ENCODE measurements at regions not wholly inside any gene's neighbourhood (a gene's known extent, or its start where the extent isn't known, plus 50 kb on each side); places are given as distances from the start of the nearest gene placed in this dataset.
A peak's percentile ranks its signal among the peaks of the same experiment; 100 is the strongest.
"Not testable (repeated sequence)": the region's sequence is repeated elsewhere in the genome, so short reads cannot be mapped to it uniquely, and the experiment has no call there.

DNA sequence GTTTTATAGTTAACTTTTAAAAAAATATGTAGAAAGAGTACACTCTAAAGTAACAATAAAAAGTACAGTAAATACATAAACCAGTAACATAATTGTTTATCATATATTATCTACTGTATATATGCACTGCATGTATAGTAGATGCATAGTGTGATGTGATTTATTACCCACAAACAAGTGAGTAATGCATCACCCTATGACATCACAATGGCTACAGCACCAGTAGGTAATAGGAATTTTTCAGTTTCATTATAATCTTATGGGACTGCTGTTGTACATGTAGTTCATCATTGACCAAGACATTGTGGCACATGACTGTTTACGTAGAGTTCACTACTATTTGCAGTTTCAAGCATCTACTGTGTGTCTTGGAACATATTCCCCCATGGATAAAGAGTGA is 1047.2 kb downstream of the ROBO2 start:
- no peak for DNase-seq (ENCODE audit: low read depth)

DNA sequence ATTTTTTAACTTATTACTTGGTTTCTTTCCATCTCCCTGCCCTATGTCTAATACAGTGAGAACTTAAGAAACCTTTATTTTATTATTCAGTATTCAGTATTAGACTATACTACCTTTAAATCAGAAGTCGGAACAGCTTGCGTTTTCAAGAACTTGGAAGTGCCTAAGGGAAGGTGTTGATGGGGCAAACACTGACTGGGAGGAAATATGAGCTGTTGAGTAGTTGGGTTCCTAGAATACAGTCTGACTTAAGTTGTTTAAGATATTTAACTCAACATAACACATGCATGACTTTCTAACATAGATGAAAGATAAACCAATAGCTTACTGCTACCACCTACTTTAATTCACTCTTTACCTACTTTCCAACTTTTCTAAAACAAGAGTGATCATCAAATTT is 1048.1 kb downstream of the ROBO2 start:
- no peak for DNase-seq (ENCODE audit: low read depth)

DNA sequence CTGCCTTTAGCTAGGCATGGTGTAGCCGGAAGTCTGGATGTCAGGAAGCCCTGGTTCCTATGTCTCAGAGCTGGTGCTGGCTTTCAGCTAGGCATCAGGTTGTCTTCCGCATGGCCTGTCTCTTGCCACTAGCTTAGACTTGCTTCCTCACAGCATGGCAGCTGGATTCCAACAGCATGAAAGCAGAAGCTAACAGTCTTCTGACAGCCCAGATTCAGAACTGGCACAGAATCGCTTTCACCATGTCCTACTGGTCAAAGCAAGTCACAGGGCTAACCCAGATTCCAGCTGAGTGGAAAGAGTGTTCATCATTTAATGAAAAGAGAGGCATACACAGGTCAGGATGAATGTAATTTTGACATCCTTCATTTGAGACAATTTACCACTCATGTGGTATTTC is 1050.5 kb downstream of the ROBO2 start:
- DNase-seq (ENCODE audit: low read depth): no peak

DNA sequence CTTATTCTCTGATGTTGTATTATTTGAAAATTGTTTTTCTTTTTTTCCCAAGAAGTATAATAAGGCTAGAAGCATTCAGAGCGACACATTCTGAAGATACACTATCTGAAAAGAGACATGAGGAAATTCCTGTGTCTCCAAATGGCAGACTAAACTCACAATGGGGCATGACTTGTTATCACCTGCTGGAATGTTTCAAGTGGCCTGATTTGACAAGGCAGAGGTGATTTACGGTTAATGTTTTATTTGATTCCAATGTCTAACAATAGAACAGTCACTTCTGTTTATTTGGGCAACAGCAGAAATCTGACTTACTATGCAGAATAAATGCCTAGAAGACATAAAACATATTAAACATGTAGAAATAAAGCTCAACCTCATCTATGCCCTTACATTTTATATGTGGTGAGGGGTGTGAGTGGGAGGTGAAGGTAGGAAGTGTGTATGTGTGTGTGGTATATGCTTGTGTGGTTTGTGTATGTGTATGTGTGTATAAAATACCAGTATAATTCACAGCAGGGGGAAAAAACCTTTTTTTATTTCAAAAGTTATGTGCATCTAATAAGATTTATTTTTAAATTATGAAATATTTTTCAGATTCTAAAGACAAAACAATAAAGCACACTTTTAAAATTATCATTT is 1051.7 kb downstream of the ROBO2 start:
- DNase-seq (ENCODE audit: low read depth): no peak

DNA sequence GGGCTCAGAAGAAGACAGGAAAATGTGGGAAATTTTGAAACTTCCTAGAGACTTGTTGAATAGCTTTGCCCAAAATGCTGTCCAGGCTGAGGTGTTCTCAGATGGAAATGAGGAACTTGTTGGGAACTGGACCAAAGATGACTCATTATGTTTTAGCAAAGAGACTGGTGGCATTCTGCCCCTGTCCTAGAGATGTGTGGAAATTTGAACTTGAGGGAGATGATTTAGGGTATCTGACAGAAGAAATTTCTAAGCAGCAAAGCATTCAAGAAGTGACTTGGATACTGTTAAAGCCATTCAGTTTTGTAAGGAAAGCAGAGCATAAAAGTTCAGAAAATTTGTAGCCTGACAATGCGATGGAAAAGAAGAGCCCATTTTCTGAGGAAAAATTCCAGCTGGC is 1052.7 kb downstream of the ROBO2 start:
- DNase-seq (ENCODE audit: low read depth): peak; percentile 8

DNA sequence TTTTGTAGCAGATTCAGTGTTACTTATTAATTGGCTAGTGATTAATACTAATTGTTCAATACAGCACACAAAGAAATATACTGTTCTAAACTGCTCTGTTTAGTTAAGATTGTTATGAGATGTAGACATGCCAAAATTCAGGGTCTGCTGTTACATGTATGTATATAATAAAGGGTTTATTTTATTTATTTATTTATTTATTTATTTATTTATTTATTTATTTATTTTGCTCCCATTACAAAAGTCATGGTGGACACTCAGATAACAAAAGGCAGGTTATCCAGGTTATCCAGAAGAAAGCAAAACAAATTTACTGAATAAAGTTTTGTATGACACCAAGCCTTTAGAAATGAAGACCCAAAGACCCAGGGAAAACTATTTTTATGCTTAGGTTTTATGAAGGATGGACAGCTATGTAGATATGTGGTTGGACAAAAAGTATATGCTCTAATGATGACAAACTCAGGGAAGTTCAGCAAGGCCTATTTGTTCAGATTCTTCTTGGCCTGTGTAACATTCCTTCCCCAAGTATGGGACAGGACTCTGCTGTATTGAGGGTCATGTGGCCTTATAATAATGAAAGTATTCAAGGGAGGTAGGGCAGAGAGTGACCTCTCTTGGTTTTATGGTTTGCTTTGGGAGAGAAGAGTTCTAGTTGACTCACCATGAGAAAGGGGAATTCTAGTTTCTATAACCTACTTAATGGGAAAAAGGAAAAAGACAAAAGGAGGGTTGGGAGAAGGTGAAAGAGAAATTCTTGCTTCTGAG is 1056.8 kb downstream of the ROBO2 start:
- no peak for DNase-seq (ENCODE audit: low read depth)

DNA sequence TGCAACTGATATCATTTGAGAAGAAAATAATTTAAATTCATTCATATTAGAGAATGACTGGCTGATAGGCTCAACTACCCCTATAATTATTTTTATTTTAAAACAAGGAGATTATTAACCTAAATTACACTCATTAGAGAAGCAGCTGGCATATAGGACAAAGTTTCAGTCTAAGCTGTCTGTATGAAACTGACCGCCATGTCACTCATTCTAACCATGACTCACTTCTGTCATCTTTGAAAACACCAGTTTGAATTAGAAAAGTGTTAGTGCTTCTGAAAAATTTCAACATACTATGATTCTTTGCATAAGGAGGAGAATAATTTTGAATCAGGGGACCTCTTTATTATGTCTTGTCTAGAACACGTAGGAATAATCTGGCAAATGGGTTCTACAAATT is 1058.5 kb downstream of the ROBO2 start:
- DNase-seq (ENCODE audit: low read depth): no peak

DNA sequence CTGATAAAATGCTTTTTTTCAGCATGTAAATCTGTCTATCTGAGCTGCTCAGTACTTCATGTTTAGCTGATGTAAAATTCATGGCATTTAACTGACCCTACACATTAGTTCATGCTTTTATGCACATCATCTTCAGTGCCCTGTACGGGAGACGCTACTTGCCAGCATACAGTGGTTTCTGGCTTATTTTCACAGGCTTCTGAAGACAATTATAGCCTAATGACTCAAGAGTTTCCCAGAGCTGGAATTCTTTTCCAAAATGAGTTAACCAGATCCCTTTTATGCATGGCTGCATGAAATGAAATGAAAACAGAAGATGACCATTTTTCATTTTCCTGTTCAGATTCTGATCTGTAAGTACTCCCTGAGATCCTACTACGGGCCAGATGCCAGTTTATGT is 1061.5 kb downstream of the ROBO2 start:
- DNase-seq (ENCODE audit: low read depth): peak; percentile 17

DNA sequence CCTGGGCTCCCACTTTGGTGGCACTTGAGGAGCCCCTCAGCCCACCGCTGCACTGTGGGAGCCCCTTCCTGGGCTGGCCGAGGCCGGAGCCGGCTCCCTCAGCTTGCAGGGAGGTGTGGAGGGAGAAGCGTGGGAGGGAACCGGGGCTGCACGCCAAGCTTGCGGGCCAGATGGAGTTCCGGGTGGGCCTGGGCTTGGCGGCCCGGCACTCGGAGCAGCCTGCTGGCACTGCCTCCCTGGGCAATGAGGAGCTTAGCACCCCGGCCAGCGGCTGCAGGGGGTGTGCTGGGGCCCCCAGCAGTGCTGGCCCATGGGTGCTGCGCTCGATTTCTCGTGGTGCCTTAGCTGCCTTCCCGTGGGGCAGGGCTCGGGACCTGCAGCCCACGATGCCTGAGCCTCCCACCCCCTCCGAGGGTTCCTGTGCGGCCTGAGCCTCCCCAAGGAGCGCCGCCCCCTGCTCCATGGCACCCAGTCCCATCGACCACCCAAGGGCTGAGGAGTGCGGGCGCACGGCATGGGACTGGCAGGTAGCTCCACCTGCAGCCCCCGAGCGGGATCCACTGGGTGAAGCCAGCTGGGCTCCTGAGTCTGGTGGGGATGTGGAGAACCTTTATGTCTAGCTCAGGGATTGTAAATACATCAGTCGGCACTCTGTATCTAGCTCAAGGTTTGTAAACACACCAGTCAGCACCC is 1068.5 kb downstream of the ROBO2 start:
- not testable (repeated sequence) for DNase-seq (ENCODE audit: low read depth)

DNA sequence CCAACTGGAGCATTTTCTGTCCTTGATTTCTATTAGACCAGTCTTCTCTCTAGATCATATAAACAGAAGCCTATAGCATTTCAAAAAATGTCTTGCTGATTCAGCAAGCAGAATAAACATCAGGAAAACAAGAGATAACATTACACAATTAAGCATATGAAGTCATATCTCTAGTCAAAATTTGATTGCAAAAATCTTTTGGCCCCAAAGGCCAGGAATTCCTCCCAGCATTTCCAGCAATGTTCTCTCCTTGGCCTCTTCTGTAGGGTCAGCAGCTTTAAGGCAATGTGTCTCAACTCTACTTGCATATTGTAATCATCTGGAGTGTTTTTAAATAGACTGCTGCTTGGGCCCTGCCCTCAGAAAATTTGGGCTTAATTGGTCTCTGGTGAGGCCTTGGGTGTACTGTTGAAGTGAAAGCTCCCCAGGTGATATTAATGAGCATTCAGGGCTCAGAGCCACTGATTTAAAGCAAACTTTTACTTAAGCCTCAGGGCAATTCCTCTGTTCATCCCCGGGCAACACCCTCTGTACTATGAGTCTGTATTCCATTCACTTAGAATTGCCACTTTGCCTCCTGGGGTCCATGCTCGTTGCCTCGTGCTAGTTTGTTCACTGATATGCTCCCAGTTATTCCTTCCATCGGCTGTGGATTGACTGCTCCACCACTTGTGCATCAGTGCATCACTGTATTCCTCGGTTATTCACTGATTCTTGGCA is 1072.6 kb downstream of the ROBO2 start:
- DNase-seq (ENCODE audit: low read depth): no peak

DNA sequence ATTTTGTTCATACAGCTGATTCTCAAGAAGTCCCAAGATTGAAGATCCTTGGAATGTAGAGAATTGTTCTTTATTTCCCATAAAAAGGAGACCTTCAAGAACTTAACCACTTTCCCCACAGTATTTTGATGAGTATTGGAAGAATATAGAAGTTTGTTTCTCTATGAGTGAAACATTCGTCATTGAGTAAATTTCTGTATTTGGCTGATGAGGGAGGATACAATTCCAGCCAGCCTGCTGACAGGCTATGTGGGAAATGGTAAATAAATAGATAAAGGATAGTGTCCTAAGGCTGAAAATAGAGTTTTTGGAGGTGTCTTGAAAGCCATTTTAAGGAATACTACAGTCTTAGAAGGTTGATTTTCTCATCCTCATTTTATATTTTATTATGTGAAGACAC is 1076.1 kb downstream of the ROBO2 start:
- no peak for DNase-seq (ENCODE audit: low read depth)

DNA sequence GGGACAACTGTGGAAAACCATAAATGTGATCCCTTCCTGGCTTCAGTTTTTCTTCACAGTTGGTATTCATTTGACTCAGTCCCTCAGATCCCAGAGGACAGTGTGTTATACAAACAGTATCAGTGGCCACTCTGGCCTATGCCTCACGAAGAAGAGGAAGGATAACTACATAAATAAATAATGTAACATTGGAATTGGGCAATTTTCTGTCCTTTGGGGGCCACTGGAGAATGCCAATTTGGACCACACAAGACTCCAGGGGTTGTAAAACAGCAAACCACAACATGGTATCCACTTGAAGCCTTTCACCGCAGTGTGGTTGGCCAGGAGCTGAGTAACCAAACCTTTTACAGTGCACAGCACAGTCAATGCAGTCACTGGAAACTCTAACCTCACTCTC is 1077.0 kb downstream of the ROBO2 start:
- no peak for DNase-seq (ENCODE audit: low read depth)

DNA sequence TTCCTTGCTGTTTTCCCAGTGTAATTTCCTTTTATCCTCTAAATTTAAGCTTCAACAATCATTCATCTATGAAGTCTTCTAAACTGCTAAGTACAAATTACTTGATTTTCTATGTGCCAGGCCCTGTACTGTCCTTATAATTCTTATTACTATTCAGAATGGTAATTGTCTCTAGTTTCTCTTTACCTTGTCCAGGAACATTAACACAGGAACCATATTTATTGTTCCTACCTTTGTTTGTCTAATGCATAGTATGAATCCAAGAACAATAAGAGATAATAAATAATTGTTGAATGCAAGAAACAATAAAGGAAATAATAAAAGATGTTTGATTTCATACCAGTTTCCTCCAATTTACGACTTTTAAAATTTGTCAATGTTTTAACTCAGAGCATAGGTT is 1083.2 kb downstream of the ROBO2 start:
- DNase-seq (ENCODE audit: low read depth): no peak

DNA sequence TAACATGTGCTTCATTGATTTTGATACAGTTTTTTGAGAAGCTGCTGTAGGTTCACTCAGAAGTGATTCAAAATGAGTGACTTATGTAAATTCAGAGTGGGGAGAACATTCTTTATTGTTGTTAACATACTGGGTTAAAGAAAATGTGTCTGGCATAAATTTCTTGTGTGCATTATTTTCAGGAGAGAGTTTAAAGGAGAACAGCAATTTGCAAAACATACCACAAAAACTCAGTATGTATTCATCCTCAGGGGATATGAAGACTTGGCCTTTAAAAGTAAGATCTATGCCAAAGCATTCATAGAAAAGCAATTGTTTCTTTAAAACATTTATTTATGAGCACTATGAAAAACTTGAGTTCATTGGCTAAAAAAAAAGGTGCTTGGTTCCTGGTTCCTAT is 1089.8 kb downstream of the ROBO2 start:
- no peak for DNase-seq (ENCODE audit: low read depth)

DNA sequence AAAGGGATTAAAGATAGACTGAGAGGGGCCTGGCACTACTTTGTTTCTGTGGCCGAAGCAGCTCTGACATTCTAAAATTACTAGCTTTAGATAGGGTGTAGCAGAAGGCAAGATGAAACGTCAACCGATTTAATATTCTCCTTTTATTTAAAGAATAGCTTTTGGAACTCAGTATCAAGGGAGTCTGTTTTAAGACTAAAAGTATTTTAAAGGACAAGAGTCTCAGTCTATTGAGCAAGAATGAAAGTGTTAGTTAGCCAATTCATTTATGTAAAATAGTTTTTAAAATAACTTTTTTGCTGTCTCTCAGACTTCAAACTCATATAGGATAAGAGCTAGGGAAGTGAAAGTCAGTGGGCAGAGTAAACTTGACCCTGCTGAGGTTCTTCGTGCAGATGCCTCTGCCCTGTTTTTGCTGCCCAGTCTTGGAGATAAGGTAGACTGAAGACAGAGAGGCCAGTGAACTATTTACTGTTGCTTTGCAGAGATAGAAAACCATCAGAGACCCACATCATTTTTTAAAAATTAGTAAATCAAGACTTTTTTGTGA is 1090.9 kb downstream of the ROBO2 start:
- DNase-seq (ENCODE audit: low read depth): no peak

DNA sequence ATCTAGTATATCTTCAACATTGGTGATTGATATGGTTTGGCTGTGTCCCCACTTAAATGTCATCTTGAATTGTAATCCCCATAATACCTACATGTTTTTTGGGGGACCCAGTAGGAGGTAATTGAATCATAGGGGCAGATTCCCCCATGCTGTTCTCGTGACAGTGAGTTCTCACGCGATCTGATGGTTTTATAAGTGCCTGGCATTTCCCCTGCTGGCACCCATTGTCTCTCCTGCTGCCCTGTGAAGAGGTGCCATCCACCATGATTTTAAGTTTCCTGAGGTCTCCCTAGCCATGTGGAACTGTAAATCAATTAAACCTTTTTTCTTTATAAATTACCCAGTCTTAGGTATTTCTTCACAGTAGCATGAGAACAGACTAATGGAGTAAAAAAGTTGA is 1094.6 kb downstream of the ROBO2 start:
- no peak for DNase-seq (ENCODE audit: low read depth)

DNA sequence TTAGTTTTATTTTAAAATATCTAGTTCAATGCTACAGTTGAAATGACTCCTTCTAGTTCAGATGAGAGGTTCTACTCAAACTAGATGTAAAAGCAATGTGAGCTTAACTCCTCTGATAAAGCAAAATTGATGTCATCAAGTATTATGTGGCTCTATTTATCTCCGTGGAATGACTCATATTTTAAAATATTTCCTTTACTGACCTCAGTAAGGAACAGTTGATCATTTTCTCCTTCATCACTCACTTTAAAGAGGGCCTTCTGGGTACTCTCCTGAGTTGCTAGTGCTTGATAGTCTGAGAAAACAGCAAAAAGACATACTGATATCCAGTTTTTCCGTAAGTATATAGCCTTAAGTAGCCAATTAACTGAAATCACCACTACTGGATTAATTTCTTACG is 1099.3 kb downstream of the ROBO2 start:
- DNase-seq (ENCODE audit: low read depth): no peak

DNA sequence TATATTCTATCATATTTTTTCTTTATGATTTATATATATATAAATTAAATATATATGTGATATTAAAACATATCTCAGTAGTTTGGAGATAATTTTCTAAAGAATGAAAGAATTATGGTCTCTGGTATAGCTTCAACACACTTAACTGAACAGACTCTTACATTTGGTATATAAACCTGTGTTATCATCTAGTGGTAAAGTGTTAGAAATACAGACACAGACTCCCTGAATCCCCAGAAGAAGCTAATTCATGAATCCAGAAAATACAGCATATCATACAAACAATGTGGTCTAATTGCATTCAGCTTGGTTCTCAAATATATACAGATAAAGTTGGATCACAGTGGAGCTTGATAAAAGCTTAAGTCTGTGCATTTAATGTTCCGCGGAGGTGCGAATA is 1100.4 kb downstream of the ROBO2 start:
- no peak for DNase-seq (ENCODE audit: low read depth)

DNA sequence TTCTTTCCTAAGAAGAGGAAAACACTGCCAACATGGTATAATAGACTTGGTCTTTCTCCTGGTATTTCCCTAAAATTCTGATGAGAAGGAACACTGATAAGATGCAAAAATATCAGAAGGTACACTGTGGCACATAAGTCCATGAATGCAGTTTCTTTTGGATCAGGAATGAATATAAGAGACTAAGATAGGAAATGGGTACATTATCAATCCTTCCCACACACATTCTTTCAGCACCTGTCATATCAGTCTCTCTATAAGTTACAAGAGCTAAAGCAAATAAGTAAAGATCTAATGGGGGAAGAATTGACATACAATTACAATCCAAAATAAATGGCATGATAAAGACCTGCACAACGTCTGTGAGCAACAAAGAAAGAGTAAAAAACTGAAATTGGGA is 1101.0 kb downstream of the ROBO2 start:
- no peak for DNase-seq (ENCODE audit: low read depth)

DNA sequence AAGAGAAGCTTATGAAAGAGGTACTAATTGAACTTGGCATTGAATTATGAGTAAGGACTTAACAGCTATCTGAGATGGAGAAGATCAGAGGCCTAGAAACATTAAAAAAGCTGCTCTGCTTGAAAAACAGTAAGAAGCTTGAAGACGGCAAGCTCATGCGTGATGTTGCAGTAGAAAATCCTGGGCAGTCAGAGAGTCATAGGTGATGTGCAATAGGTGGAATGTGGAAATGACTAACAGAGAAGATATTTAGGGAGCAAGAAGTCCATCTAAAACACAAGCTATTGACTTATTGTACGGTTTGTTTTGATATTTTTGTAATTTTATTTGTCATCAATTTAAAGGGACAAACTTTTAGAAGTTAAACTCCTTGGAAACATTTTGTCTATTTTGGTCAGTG is 1101.4 kb downstream of the ROBO2 start:
- DNase-seq (ENCODE audit: low read depth): no peak

DNA sequence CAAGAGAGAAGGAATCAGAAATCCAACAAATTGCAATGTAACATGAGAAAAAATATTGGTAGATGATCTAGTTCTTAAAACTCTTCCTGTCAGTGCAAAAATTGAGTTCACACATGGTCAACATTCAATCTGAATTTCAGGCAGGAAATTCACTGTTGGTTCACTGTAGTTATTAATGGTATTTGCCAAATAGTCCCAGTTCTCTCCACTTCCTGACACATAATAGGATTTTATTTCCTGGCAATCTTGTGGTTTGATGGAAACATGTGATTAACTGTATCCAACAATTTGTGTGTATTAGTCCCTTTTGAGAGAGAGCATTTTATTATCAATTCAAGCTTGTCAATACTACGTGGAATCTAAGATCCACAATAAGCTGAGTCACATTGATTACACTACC is 1103.1 kb downstream of the ROBO2 start:
- no peak for DNase-seq (ENCODE audit: low read depth)

DNA sequence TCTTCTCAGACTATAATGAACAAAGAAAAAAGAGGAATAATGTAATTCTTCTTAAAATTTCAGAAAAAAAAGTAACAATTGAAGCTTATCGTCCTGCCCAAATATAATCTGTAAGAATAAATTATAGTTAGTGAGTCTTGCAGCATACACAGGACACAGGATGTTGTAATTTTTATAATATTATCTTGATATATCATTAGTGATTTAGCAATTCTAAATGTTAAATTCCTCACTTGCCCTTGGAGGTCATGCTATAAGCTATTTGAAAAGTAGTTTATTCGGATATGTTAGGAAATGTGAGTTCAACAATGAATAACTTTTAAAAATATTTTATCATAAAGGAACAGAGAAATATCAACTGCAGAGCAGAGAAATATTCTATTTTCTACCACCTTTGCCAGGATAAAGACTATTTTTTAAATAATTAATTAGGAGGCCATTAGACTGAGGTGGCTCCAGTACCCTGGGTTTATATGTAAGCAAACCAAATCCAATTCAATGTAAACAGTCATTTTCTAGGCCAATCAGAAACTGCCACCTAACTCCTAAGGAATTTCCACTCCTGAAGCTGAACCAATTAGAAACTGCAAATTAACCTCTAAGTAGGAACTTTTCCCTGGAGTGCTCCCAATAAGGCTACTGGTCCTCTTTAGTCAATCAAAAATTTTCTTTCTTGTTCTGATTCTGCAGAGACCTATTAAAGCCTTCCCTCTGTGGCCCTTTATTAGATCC is 1109.3 kb downstream of the ROBO2 start:
- no peak for DNase-seq (ENCODE audit: low read depth)

All from GM04504 (cell line).